ENCODE measurements at regions not wholly inside any gene's neighbourhood (a gene's known extent, or its start where the extent isn't known, plus 50 kb on each side); places are given as distances from the start of the nearest gene placed in this dataset.

DNA sequence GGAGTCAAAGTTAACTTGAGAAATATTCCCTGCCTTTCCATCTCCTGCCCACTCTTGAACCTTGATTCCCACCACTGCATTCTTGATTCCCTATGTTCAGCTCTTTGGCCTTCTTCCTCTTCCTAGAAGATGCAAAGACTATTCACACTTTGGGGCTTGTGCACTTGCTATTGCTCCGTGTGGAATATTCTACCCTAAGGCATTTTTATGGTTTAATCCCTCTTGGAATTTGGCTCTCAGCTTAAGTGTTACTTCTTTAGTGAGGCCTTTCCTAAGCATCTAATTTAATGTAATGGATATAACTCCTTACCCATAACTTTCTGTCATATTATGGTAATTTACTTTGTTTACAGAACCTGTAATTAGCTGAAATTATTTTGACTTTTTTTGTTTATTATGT, 318.9 kb upstream of the COL8A1 start:
- TF ChIP-seq, protein P1, sequence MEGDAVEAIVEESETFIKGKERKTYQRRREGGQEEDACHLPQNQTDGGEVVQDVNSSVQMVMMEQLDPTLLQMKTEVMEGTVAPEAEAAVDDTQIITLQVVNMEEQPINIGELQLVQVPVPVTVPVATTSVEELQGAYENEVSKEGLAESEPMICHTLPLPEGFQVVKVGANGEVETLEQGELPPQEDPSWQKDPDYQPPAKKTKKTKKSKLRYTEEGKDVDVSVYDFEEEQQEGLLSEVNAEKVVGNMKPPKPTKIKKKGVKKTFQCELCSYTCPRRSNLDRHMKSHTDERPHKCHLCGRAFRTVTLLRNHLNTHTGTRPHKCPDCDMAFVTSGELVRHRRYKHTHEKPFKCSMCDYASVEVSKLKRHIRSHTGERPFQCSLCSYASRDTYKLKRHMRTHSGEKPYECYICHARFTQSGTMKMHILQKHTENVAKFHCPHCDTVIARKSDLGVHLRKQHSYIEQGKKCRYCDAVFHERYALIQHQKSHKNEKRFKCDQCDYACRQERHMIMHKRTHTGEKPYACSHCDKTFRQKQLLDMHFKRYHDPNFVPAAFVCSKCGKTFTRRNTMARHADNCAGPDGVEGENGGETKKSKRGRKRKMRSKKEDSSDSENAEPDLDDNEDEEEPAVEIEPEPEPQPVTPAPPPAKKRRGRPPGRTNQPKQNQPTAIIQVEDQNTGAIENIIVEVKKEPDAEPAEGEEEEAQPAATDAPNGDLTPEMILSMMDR (IDR thresholded peaks at IDR 0.05; ENCODE audit: low read length) = no peak
- TF ChIP-seq EZH2 (optimal IDR thresholded peaks at IDR 0.05; ENCODE audit: low read depth, low read length) = no peak
- no peak for TF ChIP-seq EZH2phosphoT487 (IDR thresholded peaks at IDR 0.05; ENCODE audit: low read length)
